ENCODE measurements at regions not wholly inside any gene's neighbourhood (a gene's known extent, or its start where the extent isn't known, plus 50 kb on each side); places are given as distances from the start of the nearest gene placed in this dataset.
"Not testable (repeated sequence)": the region's sequence is repeated elsewhere in the genome, so short reads cannot be mapped to it uniquely, and the experiment has no call there.

- DNase-seq, result no peak
These were observed 167.6 kb downstream of the SOX3 start for GRCh38 chrX:140337263-140337662.

- no peak for DNase-seq
These were observed 186.6 kb downstream of the SOX3 start for GRCh38 chrX:140318296-140318695.

GRCh38 chrX:140317462-140317861 lies 187.4 kb downstream of the SOX3 start:
- no peak for DNase-seq

- DNase-seq, result no peak
These were observed 205.7 kb downstream of the SOX3 start for GRCh38 chrX:140298960-140299825.

- no peak for DNase-seq
These were observed 207.6 kb downstream of the SOX3 start for GRCh38 chrX:140297273-140297672.

- DNase-seq, result no peak
These were observed 211.9 kb downstream of the SOX3 start for GRCh38 chrX:140292961-140293360.

- no peak for DNase-seq
These were observed 212.7 kb downstream of the SOX3 start for GRCh38 chrX:140292188-140292587.

- no peak for DNase-seq
These were observed 229.9 kb downstream of the SOX3 start for GRCh38 chrX:140274811-140275525.

GRCh38 chrX:140273921-140274320 lies 230.9 kb downstream of the SOX3 start:
- no peak for DNase-seq

GRCh38 chrX:140250391-140250790 lies 254.5 kb downstream of the SOX3 start:
- no peak for DNase-seq

GRCh38 chrX:140249088-140249487 lies 255.8 kb downstream of the SOX3 start:
- DNase-seq, result no peak

- no peak for DNase-seq
These were observed 263.9 kb upstream of the CXorf66 start for GRCh38 chrX:140229191-140229590.

- DNase-seq, result not testable (repeated sequence)
These were observed 260.7 kb upstream of the CXorf66 start for GRCh38 chrX:140226037-140226436.

- not testable (repeated sequence) for DNase-seq
These were observed 250.6 kb upstream of the CXorf66 start for GRCh38 chrX:140215894-140216293.

- not testable (repeated sequence) for DNase-seq
These were observed 249.2 kb upstream of the CXorf66 start for GRCh38 chrX:140214518-140214917.

- no peak for DNase-seq
These were observed 241.3 kb upstream of the CXorf66 start for GRCh38 chrX:140206657-140207056.

- DNase-seq, result no peak
These were observed 225.3 kb upstream of the CXorf66 start for GRCh38 chrX:140190441-140191108.

GRCh38 chrX:140180585-140180984 lies 215.3 kb upstream of the CXorf66 start:
- no peak for DNase-seq

GRCh38 chrX:140177821-140178220 lies 212.5 kb upstream of the CXorf66 start:
- DNase-seq, result no peak

- DNase-seq, result no peak
These were observed 207.1 kb upstream of the CXorf66 start for GRCh38 chrX:140172401-140172800.

GRCh38 chrX:140167551-140167950 lies 202.2 kb upstream of the CXorf66 start:
- DNase-seq, result no peak

- no peak for DNase-seq
These were observed 200.5 kb upstream of the CXorf66 start for GRCh38 chrX:140165849-140166248.

- DNase-seq, result no peak
These were observed 199.1 kb upstream of the CXorf66 start for GRCh38 chrX:140164391-140164790.
